Liver (tissue), 3 donors: ENCODE measurements at regions not wholly inside any gene's neighbourhood (a gene's known extent, or its start where the extent isn't known, plus 50 kb on each side); places are given as distances from the start of the nearest gene placed in this dataset.

ENCODE experiments used
- EGR1 ChIP-seq, 2 donors: IDR thresholded peaks; 2 replicates each; pipeline ENCODE4 v1.6.1; 2016 to 2018; ENCODE audit warnings: antibody characterized with exemption in 2 of 2, low read depth in 2 of 2
- FOXA1 ChIP-seq: IDR thresholded peaks from 2 replicates; pipeline ENCODE4 v1.6.1; 2016; ENCODE audit warnings: antibody characterized with exemption
- GABPA ChIP-seq, 2 donors: IDR thresholded peaks in 1 of 2; conservative IDR thresholded peaks in 1 of 2; 2 replicates each; pipeline ENCODE4 v1.6.1; 2016; ENCODE audit warnings: antibody characterized with exemption in 2 of 2, mild to moderate bottlenecking in 1 of 2, moderate library complexity in 1 of 2
- JUND ChIP-seq, 2 donors: IDR thresholded peaks; 2 replicates each; pipeline ENCODE4 v1.6.1; 2016; ENCODE audit warnings: antibody characterized with exemption in 2 of 2
- RAD21 ChIP-seq, 2 donors: IDR thresholded peaks; 2 replicates each; pipeline ENCODE4 v1.6.1; 2016; ENCODE audit warnings: antibody characterized with exemption in 2 of 2, mild to moderate bottlenecking in 2 of 2
- SP1 ChIP-seq: IDR thresholded peaks from 2 replicates; pipeline ENCODE4 v1.6.1; 2018; ENCODE audit warnings: antibody characterized with exemption, mild to moderate bottlenecking
- TAF1 ChIP-seq: conservative IDR thresholded peaks from 2 replicates; pipeline ENCODE4 v1.6.1; 2016; ENCODE audit warnings: antibody characterized with exemption, mild to moderate bottlenecking
- YY1 ChIP-seq: IDR thresholded peaks from 2 replicates; pipeline ENCODE4 v1.6.1; 2016; ENCODE audit warnings: antibody characterized with exemption, mild to moderate bottlenecking
- TF ChIP-seq, protein P1 (sequence below): fragments of 150-350 bp; IDR thresholded peaks from 2 replicates; pipeline ENCODE4 v1.5.1; 2017; ENCODE audit warnings: improper control_type of control experiment, low read depth, low read length; ENCODE audit not compliant: missing input control
- TF ChIP-seq, protein P2 (sequence below): IDR thresholded peaks from 2 replicates; pipeline ENCODE4 v1.6.1; 2016; ENCODE audit warnings: antibody characterized with exemption
- TF ChIP-seq, protein P3 (sequence below): IDR thresholded peaks from 2 replicates; pipeline ENCODE4 v1.6.1; 2016; ENCODE audit warnings: antibody characterized with exemption, mild to moderate bottlenecking
- TF ChIP-seq, protein P4 (sequence below): IDR thresholded peaks from 2 replicates; pipeline ENCODE4 v1.6.1; 2016; ENCODE audit warnings: antibody characterized with exemption
- donor health status: healthy.
- donor health status: healthy.

DNA sequence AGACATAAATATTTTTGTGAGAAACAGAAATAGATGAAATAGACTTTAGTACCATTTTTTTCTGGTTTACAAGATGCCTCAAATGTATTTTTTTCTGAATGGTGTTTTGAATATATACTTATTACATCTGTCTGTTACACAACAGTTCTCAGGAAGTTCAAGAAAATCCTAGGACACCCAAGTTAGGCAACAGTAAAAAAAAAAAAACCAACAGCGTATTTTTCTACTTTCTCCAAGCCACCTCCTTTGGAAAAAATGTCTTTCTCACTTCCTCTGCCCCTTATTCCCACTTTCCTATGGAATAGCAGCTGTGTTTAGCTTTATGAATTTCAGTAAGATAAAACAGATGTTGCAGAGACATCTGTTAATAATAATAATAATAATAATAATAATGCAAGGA lies 489.6 kb upstream of the KLF12 start:
- TF ChIP-seq, protein P1, sequence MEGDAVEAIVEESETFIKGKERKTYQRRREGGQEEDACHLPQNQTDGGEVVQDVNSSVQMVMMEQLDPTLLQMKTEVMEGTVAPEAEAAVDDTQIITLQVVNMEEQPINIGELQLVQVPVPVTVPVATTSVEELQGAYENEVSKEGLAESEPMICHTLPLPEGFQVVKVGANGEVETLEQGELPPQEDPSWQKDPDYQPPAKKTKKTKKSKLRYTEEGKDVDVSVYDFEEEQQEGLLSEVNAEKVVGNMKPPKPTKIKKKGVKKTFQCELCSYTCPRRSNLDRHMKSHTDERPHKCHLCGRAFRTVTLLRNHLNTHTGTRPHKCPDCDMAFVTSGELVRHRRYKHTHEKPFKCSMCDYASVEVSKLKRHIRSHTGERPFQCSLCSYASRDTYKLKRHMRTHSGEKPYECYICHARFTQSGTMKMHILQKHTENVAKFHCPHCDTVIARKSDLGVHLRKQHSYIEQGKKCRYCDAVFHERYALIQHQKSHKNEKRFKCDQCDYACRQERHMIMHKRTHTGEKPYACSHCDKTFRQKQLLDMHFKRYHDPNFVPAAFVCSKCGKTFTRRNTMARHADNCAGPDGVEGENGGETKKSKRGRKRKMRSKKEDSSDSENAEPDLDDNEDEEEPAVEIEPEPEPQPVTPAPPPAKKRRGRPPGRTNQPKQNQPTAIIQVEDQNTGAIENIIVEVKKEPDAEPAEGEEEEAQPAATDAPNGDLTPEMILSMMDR: no peak
- TF ChIP-seq, protein P2, sequence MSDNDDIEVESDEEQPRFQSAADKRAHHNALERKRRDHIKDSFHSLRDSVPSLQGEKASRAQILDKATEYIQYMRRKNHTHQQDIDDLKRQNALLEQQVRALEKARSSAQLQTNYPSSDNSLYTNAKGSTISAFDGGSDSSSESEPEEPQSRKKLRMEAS: no peak
- no peak for TF ChIP-seq GABPA (IDR thresholded peaks at IDR 0.05 in 1 of 2, conservative IDR thresholded peaks at IDR 0.05 in 1 of 2)
- TF ChIP-seq TAF1: no peak
- TF ChIP-seq RAD21 (IDR thresholded peaks at IDR 0.05): no peak
- no peak for TF ChIP-seq JUND (IDR thresholded peaks at IDR 0.05)
- TF ChIP-seq FOXA1: no peak
- TF ChIP-seq, protein P3, sequence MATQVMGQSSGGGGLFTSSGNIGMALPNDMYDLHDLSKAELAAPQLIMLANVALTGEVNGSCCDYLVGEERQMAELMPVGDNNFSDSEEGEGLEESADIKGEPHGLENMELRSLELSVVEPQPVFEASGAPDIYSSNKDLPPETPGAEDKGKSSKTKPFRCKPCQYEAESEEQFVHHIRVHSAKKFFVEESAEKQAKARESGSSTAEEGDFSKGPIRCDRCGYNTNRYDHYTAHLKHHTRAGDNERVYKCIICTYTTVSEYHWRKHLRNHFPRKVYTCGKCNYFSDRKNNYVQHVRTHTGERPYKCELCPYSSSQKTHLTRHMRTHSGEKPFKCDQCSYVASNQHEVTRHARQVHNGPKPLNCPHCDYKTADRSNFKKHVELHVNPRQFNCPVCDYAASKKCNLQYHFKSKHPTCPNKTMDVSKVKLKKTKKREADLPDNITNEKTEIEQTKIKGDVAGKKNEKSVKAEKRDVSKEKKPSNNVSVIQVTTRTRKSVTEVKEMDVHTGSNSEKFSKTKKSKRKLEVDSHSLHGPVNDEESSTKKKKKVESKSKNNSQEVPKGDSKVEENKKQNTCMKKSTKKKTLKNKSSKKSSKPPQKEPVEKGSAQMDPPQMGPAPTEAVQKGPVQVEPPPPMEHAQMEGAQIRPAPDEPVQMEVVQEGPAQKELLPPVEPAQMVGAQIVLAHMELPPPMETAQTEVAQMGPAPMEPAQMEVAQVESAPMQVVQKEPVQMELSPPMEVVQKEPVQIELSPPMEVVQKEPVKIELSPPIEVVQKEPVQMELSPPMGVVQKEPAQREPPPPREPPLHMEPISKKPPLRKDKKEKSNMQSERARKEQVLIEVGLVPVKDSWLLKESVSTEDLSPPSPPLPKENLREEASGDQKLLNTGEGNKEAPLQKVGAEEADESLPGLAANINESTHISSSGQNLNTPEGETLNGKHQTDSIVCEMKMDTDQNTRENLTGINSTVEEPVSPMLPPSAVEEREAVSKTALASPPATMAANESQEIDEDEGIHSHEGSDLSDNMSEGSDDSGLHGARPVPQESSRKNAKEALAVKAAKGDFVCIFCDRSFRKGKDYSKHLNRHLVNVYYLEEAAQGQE: no peak
- no peak for TF ChIP-seq YY1
- TF ChIP-seq, protein P4, sequence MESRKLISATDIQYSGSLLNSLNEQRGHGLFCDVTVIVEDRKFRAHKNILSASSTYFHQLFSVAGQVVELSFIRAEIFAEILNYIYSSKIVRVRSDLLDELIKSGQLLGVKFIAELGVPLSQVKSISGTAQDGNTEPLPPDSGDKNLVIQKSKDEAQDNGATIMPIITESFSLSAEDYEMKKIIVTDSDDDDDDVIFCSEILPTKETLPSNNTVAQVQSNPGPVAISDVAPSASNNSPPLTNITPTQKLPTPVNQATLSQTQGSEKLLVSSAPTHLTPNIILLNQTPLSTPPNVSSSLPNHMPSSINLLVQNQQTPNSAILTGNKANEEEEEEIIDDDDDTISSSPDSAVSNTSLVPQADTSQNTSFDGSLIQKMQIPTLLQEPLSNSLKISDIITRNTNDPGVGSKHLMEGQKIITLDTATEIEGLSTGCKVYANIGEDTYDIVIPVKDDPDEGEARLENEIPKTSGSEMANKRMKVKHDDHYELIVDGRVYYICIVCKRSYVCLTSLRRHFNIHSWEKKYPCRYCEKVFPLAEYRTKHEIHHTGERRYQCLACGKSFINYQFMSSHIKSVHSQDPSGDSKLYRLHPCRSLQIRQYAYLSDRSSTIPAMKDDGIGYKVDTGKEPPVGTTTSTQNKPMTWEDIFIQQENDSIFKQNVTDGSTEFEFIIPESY: no peak
- no peak for TF ChIP-seq SP1
- TF ChIP-seq EGR1 (IDR thresholded peaks at IDR 0.05; ENCODE audit: low read depth in 2 of 2): no peak
